ENCODE measurements at regions not wholly inside any gene's neighbourhood (a gene's known extent, or its start where the extent isn't known, plus 50 kb on each side); places are given as distances from the start of the nearest gene placed in this dataset.
"Not testable (repeated sequence)": the region's sequence is repeated elsewhere in the genome, so short reads cannot be mapped to it uniquely, and the experiment has no call there.

- DNase-seq (ENCODE audit: low spot score) = no peak
Observed at GRCh38 chr1:102365071-102365470, 368.3 kb upstream of the OLFM3 start.

DNA sequence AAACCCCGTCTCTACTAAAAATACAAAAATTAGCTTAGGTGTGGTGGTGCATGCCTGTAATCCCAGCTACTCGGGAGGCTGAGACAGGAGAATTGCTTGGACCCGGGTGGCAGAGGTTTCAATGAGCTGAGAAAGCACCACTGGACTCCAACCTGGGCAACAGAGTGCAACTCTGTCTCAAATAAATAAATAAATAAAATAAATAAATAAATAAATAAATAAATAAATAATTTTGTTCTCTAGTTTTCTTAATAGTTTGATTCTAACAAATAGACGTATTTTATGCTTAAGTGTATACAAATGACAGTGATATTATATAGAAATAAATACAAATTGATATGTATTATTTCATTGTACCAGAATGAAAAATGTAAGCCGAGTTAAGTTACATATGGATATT, 339.9 kb upstream of the OLFM3 start:
- DNase-seq (ENCODE audit: low spot score) = no peak

DNA sequence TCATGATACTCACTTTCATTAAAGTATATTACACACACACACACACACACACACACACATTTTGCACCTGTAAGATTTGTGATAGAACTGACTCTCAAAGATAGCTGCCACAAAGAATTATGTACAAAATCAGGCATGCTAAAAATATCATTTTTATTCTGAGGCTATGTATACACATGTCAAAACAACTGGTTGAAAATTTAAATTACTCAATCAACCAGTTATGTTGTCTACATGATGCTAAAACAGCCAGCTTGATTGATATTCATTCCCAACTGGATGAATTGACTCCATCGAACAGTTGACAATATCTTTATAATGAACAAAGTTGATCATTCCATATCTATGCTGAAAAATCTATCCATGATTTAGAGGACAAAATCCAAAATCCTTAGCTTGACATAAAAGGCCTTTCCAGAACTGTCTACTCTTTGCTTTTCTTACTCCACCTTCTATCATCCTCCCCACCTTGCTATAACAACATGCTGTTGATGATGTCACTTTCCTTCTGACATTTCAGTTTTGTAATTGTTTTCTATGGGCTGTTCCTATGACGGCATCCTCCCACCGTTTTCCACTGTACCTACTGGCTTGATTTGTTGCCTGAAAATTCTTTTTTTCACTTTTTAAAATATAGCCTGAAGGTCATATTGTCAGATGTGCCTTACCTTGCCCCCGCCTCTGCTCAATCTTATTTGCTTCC, 321.5 kb upstream of the OLFM3 start:
- no peak for DNase-seq (ENCODE audit: low spot score)

GRCh38 chr1:102315096-102315495, 318.4 kb upstream of the OLFM3 start:
- DNase-seq (ENCODE audit: low spot score) = no peak

GRCh38 chr1:102296116-102296515, 299.4 kb upstream of the OLFM3 start:
- DNase-seq (ENCODE audit: low spot score) = no peak

DNA sequence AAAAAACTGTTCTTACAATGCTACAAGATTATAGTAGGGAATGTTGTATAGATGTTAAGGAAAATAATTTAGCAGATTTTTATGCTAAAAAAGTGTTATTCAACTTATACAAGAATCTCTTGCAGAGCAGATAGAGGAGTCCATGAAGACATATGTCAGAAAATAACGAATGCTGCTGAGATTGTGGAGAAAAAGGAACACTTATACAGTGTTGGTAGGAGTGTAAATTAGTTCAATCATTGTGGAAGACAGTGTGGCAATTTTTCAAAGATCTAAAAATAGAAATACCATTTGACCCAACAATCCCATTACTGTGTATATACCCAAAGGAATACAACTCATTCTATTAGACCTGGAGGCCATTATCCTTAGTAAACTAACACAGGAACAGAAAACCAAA, 286.2 kb upstream of the OLFM3 start:
- DNase-seq (ENCODE audit: low spot score) = no peak

GRCh38 chr1:102262994-102263393, 266.3 kb upstream of the OLFM3 start:
- DNase-seq (ENCODE audit: low spot score) = no peak

- no peak for DNase-seq (ENCODE audit: low spot score)
Observed at GRCh38 chr1:102252731-102253505, 256.2 kb upstream of the OLFM3 start.

DNA sequence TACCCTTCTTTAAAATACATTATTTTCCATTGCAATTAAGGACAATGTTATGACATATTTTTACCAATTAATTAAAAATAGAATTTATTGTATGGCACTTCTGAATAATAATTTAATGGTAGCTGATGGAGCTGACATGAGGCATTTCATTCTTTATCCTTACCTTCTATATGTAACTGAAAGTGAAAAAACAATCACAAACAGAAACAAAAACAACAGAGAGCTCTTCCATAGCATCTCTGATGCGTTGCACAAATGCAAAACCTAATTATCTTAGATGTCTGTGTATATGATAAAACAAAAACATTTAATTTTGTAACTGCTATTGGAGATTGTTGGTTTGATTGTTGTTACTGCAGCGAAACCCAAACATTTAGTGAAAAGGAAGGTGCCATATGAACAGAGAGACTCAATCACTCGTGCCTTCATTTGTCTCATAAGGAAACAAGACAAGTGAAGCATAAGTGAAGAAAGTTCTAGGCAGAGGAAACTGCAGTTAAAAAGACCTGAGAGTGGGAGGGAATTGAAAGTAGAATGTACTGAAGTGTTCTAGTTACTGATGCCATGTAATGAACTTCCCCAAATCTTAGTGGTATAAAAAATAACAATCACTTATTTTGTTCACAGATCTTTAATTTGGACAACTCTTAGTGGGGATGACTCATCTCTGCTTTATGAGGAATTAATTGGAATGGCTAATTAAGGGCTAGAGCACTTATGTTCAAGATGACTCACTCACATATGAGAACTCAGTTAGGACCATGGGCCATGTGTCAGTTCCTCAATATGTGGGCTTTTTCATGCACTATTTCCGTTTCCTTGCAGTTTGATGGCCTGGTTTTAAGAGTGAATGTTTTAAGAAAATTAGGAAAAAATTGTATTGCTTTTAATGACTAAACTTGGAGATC, 245.0 kb upstream of the OLFM3 start:
- DNase-seq (ENCODE audit: low spot score) = peak; percentile 6

- DNase-seq (ENCODE audit: low spot score) = no peak
Observed at GRCh38 chr1:102239247-102239646, 242.5 kb upstream of the OLFM3 start.

DNA sequence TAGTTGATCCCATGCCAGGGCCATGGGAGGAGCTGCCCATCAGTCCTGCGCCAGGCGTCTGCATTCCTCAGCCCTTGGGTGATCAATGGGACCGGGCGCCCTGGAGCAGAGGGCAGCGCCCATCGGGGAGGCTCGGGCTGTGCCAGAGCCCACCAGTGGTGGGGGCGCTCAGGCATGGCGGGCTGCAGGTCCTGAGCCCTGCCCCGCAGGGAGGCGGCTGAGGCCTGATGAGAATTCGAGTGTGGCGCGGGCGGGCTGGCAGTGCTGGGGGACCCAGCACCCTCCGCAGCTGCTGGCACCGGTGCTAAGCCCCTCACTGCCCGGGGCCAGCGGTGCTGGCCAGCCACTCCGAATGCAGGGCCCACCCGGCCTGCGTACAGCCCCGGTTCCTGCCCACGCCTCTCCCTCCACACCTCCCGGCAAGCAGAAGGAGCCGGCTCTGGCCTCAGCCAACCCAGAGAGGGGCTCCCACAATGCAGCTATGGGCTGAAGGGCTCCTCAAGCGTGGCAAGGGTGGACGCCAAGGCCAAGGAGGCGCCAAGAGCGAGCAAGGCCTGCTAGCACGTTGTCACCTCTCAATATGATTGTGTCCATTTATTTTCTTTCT, 238.1 kb upstream of the OLFM3 start:
- DNase-seq (ENCODE audit: low spot score) = no peak

DNA sequence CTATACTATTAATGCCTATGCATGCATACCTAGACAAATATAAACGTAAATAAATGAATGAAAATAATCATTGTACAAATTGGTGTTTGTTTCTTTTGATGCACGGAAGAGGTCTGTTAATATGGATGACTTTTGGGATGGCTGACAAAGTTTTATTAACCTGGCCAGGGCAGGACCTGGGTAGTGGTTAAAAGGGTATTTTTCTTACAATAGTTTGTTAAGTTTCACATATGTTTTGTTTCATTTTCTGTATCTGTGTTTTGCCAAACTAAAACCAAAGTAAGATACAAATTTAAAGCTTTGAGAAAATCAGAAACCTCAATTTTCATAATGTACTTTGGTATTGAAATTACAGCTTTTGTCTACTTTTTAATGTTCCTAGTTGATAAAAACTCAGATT, 222.7 kb upstream of the OLFM3 start:
- DNase-seq (ENCODE audit: low spot score) = no peak

- DNase-seq (ENCODE audit: low spot score) = not testable (repeated sequence)
Observed at GRCh38 chr1:102210891-102211290, 214.2 kb upstream of the OLFM3 start.

- DNase-seq (ENCODE audit: low spot score) = peak; percentile 11
Observed at GRCh38 chr1:102191723-102192122, 195.0 kb upstream of the OLFM3 start.

- no peak for DNase-seq (ENCODE audit: low spot score)
Observed at GRCh38 chr1:102190429-102190828, 193.7 kb upstream of the OLFM3 start.

GRCh38 chr1:102186536-102186935, 189.8 kb upstream of the OLFM3 start:
- DNase-seq (ENCODE audit: low spot score) = no peak

DNA sequence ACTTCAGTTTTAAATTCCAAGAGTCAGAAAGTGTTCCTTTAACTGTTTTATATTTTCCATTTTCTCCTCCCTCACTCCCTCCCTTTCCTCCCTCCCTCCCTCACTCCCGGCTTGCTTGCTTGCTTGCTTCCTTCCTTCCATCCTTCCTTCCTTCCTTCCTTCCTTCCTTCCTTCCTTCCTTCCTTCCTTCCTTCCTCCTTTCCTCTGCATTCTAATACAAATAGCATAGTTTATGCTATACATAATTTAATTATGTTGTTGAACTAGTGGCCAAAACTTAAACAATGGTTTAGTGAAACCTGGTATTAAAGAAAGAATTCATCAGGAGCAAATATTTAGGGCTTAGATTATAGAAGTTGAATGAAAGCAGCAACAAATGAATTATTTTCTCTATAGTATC, 188.5 kb upstream of the OLFM3 start:
- DNase-seq (ENCODE audit: low spot score) = no peak

GRCh38 chr1:102184477-102184876, 187.8 kb upstream of the OLFM3 start:
- DNase-seq (ENCODE audit: low spot score) = no peak

DNA sequence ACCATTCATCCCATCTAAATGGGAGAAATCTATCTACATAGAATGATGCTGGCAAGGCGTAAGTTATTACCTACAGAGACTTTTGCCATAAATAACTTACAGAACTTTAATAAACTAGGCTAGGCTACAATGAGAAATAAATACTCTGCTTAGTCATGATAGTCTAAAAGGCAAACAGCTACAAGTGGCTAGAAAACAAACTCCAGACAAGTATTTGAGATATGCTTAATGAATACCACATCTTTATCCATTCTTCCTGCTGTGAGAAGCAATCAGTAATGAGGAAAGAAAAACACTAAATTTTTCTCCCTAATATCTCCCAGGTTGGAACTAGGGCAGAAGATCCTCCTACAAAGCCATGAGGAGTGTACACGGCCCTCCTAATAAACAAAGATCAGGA, 187.0 kb upstream of the OLFM3 start:
- no peak for DNase-seq (ENCODE audit: low spot score)

DNA sequence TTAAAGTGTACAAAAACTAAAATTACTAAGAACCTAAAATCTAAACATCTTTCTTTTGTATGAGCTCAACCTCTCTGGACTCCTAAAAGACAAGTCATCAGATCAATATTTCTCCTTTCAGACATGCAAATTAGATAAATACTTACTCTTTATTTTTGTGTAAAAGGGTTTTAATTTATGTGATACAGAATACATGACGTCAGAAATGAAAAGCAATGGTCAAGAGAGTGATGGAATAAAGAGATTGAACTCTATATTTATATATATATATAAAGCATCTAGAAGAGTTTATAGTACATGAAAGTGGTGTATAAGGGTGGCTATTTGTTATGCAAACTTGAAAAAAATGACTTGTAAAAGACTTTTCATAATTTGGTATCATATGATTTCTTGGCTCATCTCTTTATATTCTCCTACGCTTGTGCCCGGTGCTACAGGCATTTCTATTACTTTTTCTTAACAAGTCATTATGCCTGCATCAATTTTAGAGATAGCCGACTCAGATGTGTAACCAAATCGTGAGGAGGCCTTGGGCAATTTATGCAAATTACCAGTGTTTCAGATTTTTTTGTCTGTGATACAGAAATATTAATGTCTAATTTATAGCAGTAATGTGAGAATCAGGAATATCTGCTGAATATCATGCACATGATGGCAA, 186.0 kb upstream of the OLFM3 start:
- DNase-seq (ENCODE audit: low spot score) = no peak

GRCh38 chr1:102181341-102181740, 184.6 kb upstream of the OLFM3 start:
- no peak for DNase-seq (ENCODE audit: low spot score)

DNA sequence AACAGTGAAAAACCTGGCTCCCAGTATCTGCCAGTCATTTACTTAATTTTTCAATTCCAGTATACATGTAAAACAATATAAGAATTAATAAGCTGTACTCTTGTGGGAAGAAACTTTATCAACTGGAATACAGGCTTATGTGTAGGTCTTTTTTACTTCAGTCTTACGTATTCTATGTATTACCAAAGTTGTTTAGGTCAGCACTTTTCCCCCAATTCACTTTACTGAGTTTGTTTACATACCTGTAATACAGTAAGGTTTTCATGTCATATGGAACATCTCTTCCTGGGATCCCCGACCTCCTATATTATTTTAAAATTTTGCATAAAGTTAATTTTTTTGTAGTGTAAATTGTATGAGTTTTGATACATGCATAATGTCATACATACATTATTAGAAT, 181.8 kb upstream of the OLFM3 start:
- no peak for DNase-seq (ENCODE audit: low spot score)
